ENCODE measurements at regions not wholly inside any gene's neighbourhood (a gene's known extent, or its start where the extent isn't known, plus 50 kb on each side); places are given as distances from the start of the nearest gene placed in this dataset.
"Not testable (repeated sequence)": the region's sequence is repeated elsewhere in the genome, so short reads cannot be mapped to it uniquely, and the experiment has no call there.

- peak; percentile 35 for DNase-seq
These were observed 144.0 kb upstream of the GRK3 start for GRCh38 chr22:25420471-25420924.

- no peak for DNase-seq
These were observed 143.3 kb upstream of the GRK3 start for GRCh38 chr22:25420925-25421904.

GRCh38 chr22:25426530-25427308 is 137.8 kb upstream of the GRK3 start:
- peak; percentile 54 for DNase-seq

- not testable (repeated sequence) for DNase-seq
These were observed 132.7 kb upstream of the GRK3 start for GRCh38 chr22:25431637-25432342.

GRCh38 chr22:25433381-25433970 is 131.0 kb upstream of the GRK3 start:
- DNase-seq, result not testable (repeated sequence)

- no peak for DNase-seq
These were observed 126.9 kb upstream of the GRK3 start for GRCh38 chr22:25437414-25438160.

GRCh38 chr22:25447067-25447685 is 117.3 kb upstream of the GRK3 start:
- no peak for DNase-seq

- DNase-seq, result peak; percentile 93
These were observed 116.6 kb upstream of the GRK3 start for GRCh38 chr22:25447686-25448434.

- peak; percentile 73 for DNase-seq
These were observed 115.9 kb upstream of the GRK3 start for GRCh38 chr22:25448435-25449051.

- no peak for DNase-seq
These were observed 114.6 kb upstream of the GRK3 start for GRCh38 chr22:25449781-25450317.

- no peak for DNase-seq
These were observed 112.9 kb upstream of the GRK3 start for GRCh38 chr22:25451480-25452114.

- DNase-seq, result no peak
These were observed 112.3 kb upstream of the GRK3 start for GRCh38 chr22:25452116-25452700.

GRCh38 chr22:25453058-25453457 is 111.4 kb upstream of the GRK3 start:
- no peak for DNase-seq

GRCh38 chr22:25453557-25453956 is 110.9 kb upstream of the GRK3 start:
- DNase-seq, result no peak

- DNase-seq, result not testable (repeated sequence)
These were observed 108.0 kb upstream of the GRK3 start for GRCh38 chr22:25456300-25457043.

- DNase-seq, result not testable (repeated sequence)
These were observed 105.8 kb upstream of the GRK3 start for GRCh38 chr22:25458631-25459030.

- DNase-seq, result not testable (repeated sequence)
These were observed 103.8 kb upstream of the GRK3 start for GRCh38 chr22:25460682-25461081.

GRCh38 chr22:25461301-25461700 is 103.2 kb upstream of the GRK3 start:
- DNase-seq, result no peak

Measured in hematopoietic multipotent progenitor cell treated with erythropoietin and hydrocortisone succinate and interleukin-3 and kit ligand, for 6 days (in vitro differentiated cells).